Osteocyte (in vitro differentiated cells): ENCODE measurements at regions not wholly inside any gene's neighbourhood (a gene's known extent, or its start where the extent isn't known, plus 50 kb on each side); places are given as distances from the start of the nearest gene placed in this dataset.

Source experiments
- DNase-seq: peaks from one replicate; pipeline ENCODE4 v3.0.0; 2021; ENCODE audit warnings: mixed read lengths; ENCODE audit not compliant: unreplicated experiment; ENCODE audit errors: extremely low spot score
- H3K27ac Mint-ChIP-seq: one replicate; pipeline ENCODE4 v1.8.0; 2021; ENCODE audit warnings: mild to moderate bottlenecking, mixed read lengths; ENCODE audit not compliant: unreplicated experiment
- H3K27me3 Mint-ChIP-seq: one replicate; pipeline ENCODE4 v1.8.0; 2021; ENCODE audit warnings: mixed read lengths; ENCODE audit not compliant: unreplicated experiment
- H3K36me3 Mint-ChIP-seq: one replicate; pipeline ENCODE4 v1.8.0; 2021; ENCODE audit warnings: mixed read lengths; ENCODE audit not compliant: unreplicated experiment
- H3K4me1 Mint-ChIP-seq: one replicate; pipeline ENCODE4 v1.8.0; 2021; ENCODE audit warnings: mixed read lengths; ENCODE audit not compliant: unreplicated experiment
- H3K4me3 Mint-ChIP-seq: one replicate; pipeline ENCODE4 v1.8.0; 2021; ENCODE audit warnings: mild to moderate bottlenecking, moderate library complexity, mixed read lengths; ENCODE audit not compliant: unreplicated experiment
- H3K9me3 Mint-ChIP-seq: one replicate; pipeline ENCODE4 v1.8.0; 2021; ENCODE audit warnings: mixed read lengths; ENCODE audit not compliant: unreplicated experiment
- TF ChIP-seq, protein P1 (sequence below): fragments of 200-600 bp; sonication (generic); IDR thresholded peaks from 2 replicates; pipeline ENCODE4 v1.5.0; 2021; ENCODE audit warnings: antibody characterized with exemption, mild to moderate bottlenecking, moderate library complexity

DNA sequence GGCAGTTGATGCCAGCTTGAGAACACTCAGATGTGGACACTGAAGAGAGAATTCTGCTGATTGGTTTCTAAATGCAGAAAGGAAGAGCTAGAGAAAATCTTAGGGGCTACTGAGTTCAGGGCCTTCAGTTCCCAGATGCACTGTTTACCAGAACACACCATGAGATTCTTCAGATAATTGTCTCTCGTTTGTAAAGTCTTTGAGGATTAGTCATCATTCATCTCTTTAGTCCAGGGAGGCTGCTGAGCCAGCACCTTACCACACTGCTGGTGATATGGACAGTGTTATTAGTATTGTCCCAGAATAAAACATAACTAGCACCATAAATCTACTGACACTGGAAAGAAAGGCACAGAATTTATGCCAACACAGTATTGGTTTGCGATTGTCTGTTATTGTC is 690.8 kb upstream of the CELF4 start:
- no peaks in the 10 kb centered on the region for H3K27me3 Mint-ChIP-seq
- no peak overlapping the region for H3K4me3 Mint-ChIP-seq
- no peak for DNase-seq

DNA sequence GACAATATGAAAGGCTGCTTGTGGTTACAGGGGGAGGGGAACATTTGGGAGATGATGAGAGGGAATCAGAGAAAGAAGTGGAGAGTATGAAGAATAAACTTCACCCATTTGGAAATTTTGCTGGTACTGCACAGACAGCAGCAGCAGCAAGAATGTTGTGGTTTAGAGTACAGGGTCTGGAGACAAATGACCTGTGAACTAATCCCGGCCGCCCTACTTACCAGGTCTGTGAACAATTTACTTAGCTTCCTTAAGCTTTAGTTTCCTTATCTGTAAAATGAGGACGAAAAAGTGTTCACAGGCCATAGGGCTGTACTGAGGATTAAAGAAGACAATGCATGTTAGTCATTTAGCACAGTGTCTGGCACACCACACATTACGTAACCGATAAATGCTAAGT is 685.4 kb upstream of the CELF4 start:
- TF ChIP-seq, protein P1, sequence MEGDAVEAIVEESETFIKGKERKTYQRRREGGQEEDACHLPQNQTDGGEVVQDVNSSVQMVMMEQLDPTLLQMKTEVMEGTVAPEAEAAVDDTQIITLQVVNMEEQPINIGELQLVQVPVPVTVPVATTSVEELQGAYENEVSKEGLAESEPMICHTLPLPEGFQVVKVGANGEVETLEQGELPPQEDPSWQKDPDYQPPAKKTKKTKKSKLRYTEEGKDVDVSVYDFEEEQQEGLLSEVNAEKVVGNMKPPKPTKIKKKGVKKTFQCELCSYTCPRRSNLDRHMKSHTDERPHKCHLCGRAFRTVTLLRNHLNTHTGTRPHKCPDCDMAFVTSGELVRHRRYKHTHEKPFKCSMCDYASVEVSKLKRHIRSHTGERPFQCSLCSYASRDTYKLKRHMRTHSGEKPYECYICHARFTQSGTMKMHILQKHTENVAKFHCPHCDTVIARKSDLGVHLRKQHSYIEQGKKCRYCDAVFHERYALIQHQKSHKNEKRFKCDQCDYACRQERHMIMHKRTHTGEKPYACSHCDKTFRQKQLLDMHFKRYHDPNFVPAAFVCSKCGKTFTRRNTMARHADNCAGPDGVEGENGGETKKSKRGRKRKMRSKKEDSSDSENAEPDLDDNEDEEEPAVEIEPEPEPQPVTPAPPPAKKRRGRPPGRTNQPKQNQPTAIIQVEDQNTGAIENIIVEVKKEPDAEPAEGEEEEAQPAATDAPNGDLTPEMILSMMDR = no peak
- no peaks in the 10 kb centered on the region for H3K4me1 Mint-ChIP-seq
- peaks cover 5% of the 10 kb centered on the region for H3K9me3 Mint-ChIP-seq
- H3K27ac Mint-ChIP-seq = no peak overlapping the region
- H3K27me3 Mint-ChIP-seq = no peaks in the 10 kb centered on the region
- no peak for DNase-seq
- no peaks in the 10 kb centered on the region for H3K36me3 Mint-ChIP-seq
- no peak overlapping the region for H3K4me3 Mint-ChIP-seq

More for the DNA sequence above, 690.8 kb upstream of the CELF4 start:
- Mint-ChIP-seq H3K27ac (no peak overlapping the region), H3K36me3 (no peaks in the 10 kb centered on the region), H3K9me3 (peaks cover 14% of the 10 kb centered on the region), H3K4me1 (no peaks in the 10 kb centered on the region)
- TF ChIP-seq, protein P1 = no peak

DNA sequence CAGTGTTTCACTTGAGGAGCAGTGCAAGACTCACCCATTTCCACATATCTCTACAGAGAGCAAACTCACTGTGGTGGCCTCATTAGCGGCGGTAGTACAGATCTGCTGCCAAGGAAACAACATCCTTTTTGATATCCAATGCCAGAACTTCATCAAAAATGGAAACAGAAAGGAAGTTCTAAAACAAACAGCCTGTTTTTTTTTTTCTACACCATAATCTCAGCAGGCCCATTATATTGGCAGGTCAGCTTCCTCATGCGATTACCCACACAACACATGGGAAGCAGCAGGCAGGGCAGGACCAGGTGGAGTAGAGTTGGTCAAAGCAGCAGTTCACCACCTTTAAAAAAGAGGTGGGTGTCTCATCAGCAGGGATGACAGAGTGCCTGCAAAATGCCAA is 678.9 kb upstream of the CELF4 start:
- Mint-ChIP-seq H3K27ac (no peak overlapping the region), H3K27me3 (no peaks in the 10 kb centered on the region), H3K9me3 (peaks cover 24% of the 10 kb centered on the region), H3K36me3 (no peaks in the 10 kb centered on the region), H3K4me1 (no peaks in the 10 kb centered on the region), H3K4me3 (no peak overlapping the region)
- DNase-seq = no peak
- TF ChIP-seq, protein P1 = no peak

DNA sequence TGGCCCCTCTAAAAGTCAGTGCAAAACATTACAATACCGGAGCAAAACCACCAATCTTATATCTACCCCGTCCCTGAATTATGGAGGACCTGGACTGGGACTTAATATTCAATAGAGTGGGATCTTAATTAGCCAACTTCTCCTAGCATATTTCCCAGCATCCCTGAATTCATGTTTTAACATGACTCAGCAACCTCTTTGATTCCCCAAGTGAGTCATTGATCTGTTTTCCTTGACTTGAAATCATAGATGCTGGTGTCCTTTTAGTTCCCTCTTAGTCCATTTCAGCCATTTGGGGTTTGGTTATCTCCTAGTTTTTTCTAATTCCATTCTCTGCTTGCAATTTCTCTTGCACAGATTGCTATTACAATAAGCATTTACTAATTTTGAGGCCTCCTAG is 677.7 kb upstream of the CELF4 start:
- no peak for DNase-seq
- TF ChIP-seq, protein P1 = no peak
- peaks cover 28% of the 10 kb centered on the region for H3K9me3 Mint-ChIP-seq
- no peaks in the 10 kb centered on the region for H3K4me1 Mint-ChIP-seq
- H3K27ac Mint-ChIP-seq = no peak overlapping the region
- H3K36me3 Mint-ChIP-seq = no peaks in the 10 kb centered on the region
- no peak overlapping the region for H3K4me3 Mint-ChIP-seq
- H3K27me3 Mint-ChIP-seq = no peaks in the 10 kb centered on the region

DNA sequence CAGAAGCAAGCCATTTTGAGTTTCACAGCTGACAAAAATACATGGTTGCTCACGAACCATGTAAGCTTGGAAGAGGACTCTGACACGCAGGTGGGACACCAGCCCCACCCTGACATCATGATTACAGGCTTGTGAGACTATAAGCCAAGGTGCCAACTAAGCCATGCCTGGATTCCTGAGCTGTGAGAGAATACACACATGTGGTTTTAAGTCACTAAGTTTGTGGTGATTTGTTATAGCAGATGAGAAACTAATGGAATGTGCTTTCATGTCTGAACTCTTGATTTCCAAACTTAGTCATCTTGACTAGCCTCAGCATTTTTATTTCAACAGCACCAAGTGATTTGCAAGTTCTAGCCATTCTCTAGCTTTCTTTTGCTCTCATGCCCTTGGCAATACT is 676.1 kb upstream of the CELF4 start:
- Mint-ChIP-seq H3K4me3 (no peak overlapping the region), H3K27me3 (no peaks in the 10 kb centered on the region), H3K36me3 (no peaks in the 10 kb centered on the region), H3K27ac (no peak overlapping the region), H3K4me1 (no peaks in the 10 kb centered on the region), H3K9me3 (peaks cover 39% of the 10 kb centered on the region)
- no peak for DNase-seq
- TF ChIP-seq, protein P1 = no peak
